ENCODE measurements at regions not wholly inside any gene's neighbourhood (a gene's known extent, or its start where the extent isn't known, plus 50 kb on each side); places are given as distances from the start of the nearest gene placed in this dataset.

- no peak for DNase-seq (ENCODE audit: low spot score)
Observed at GRCh38 chr6:4560221-4561077, 215.8 kb upstream of the CDYL start.

GRCh38 chr6:4559281-4559875, 216.8 kb upstream of the CDYL start:
- no peak for DNase-seq (ENCODE audit: low spot score)

DNA sequence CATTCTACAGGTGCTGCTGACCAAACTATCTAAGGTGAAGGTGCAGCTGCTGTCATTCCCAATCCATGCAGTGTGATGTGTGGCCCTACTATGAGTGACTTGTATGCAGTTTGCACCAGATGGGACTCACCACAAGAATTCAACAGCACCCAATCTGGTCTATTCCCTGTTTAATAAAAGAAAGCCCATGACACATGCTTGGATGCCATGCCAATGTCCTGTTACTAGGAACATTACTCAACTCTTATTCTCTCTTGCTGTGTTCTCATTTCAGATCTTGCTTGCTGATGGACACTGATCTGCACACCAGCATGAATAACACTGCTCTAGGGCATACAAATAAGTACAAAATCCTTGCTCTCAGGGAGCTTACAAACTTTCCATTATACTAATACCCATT, 221.6 kb upstream of the CDYL start:
- no peak for DNase-seq (ENCODE audit: low spot score)

DNA sequence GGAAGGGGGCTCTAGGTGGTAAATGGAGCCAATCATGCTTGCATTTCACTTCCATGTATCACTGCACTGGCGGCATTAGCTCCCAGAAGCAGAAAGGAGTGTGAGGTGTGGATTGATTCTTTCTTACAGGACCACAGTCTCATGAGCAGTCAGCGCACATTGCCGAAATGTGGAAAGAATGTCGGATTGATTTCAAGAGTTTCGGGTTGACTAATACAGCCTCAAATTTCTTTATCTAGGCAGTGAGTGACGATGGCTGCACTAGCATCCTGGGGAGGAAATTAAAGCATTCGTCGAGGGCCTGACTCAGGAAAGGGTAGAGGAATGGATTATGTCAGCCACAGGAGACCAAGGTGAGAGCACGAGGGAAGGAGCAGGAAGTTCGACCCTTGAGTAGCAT, 222.8 kb upstream of the CDYL start:
- no peak for DNase-seq (ENCODE audit: low spot score)

DNA sequence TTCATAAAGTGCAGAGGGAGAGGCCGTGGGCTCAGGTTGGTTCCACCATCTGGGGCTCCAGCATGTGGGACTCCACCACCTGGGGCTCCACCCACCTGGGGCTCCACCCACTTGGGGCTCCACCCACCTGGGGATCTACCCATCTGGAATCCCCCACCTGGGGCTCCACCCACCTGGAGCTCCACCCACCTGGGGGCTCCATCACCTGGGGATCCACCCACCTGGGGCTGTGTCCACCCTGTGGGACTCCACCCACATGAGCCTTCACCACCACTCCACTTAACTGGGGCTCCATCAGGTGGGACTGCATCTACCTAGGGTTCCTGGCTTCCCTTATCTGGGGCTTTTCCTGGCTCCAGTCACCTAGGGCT, 226.0 kb upstream of the CDYL start:
- DNase-seq (ENCODE audit: low spot score), result no peak

DNA sequence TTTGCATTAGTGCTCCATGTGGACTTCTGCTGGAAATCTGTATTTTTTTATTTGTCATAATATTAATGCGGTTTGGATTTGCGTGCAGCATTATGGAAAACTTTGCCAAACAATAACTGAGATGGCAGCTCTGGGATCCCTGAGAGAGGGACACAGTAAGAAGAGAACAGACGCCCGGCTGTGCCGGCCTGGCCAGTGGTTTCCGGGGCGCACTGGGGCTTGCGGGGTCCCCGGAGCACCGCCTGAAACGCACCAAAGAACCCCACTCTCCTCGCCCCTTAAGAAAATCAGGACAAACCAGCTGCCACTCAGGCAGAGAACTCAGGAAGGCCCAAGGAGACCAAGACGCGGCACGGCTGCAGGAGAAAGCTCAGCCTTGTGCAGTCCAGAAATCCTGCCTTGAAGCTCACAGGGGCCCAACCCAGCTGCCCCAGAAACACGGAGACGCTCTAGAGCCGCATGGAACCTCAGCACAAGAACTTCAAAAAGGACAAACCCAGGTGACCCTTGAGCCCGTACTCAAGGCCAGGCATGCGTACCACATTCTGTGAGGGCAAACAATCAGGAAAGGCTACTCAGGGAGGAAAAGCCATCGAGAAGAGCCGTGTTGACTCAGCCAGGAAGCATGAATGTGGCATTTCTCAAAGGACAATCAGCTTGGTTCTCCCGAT, 226.5 kb upstream of the CDYL start:
- no peak for DNase-seq (ENCODE audit: low spot score)

GRCh38 chr6:4545893-4546292, 230.3 kb upstream of the CDYL start:
- DNase-seq (ENCODE audit: low spot score), result no peak

DNA sequence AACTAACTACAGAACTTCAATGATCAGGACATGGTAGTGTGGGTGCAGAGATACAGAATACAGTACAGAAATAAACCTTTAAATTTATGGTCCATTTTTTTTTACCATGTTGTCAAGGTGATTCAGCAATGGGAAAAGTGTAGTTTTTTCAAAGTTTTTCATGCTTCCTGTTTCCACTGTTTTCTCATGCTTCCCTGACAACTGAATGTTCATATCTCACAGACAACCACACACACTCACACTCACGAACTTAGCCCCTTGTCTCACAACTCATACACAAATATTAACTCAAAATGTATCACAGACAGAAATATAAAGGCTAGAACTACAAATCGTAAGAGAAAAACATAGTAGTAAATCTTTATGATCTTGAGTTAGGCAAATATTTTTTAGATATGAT, 232.6 kb upstream of the CDYL start:
- DNase-seq (ENCODE audit: low spot score), result no peak

- DNase-seq (ENCODE audit: low spot score), result no peak
Observed at GRCh38 chr6:4533576-4533975, 242.6 kb upstream of the CDYL start.

DNA sequence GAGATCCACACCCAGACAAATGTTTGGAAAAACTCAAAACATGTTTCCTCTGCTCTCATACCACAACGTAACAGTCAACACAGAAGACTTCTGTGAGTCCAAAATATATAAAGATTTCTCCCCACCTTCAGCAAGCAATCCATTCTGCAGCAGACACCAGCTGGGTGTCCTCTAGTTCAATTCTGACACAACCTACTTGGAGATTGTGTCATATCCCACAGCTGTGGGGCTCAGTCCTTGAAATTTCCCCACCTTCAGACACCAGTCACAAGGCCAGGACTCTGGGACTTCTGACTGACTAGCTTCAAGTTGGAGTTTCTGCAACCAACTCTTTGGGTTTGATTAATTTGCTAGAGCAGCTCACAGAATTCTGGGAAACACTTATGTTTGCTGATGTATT, 244.8 kb upstream of the CDYL start:
- no peak for DNase-seq (ENCODE audit: low spot score)

DNA sequence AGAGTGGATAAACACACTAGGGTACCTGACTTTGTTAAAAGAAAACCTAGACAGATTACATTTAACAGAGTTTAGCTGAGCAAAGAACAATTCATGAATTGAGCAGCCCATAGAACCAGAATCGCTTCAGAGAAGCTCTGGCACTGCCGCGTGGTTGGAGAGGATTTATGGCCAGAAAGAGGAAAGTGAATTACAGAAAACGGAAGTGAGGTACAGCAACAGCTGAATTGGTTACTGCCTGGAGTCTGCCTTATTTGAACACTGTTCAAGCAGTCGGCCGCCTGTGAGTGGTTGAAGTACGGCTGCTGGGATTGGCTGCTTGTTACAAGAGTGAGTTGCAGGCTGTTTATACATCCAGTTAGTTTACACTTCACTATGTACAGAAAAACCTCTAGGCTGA, 253.8 kb upstream of the CDYL start:
- no peak for DNase-seq (ENCODE audit: low spot score)

DNA sequence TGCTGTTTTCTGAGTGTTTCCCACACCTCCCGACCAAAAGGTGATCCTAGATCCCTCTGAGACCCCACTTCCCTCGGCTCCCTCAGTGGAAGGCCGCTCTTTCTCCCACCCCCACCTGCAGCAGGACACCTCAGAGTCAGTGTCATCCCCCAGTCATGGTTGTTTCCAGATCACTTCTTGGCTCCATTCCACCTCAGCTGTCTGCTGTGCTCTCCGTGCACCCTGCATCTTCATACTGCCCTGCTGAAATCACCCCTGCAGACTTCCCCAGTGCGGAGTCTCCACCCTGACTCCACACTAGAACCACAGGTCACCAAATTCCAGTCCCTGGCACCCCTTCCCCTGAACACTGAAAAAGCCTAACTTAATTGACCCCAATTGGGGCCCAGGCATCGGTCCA, 255.1 kb upstream of the CDYL start:
- no peak for DNase-seq (ENCODE audit: low spot score)

DNA sequence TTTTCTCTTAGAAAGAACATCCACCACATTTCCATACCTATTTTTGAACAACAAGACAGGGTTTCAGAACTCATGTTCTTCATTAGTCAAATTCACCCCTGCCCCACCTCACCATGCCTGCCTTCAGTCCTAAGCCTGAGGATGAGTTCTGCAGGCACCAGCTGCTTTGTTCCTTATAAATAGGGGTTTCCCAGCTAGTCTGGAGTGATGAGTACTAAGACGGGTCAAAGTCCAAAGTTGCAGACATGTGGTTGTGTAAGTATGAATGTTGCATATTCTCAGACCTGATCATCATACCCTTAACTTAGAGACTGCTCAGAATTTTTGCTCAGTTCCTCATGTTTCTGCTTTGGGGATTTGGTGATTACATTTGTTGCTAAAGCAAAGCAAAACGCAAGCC, 257.7 kb upstream of the CDYL start:
- no peak for DNase-seq (ENCODE audit: low spot score)

DNA sequence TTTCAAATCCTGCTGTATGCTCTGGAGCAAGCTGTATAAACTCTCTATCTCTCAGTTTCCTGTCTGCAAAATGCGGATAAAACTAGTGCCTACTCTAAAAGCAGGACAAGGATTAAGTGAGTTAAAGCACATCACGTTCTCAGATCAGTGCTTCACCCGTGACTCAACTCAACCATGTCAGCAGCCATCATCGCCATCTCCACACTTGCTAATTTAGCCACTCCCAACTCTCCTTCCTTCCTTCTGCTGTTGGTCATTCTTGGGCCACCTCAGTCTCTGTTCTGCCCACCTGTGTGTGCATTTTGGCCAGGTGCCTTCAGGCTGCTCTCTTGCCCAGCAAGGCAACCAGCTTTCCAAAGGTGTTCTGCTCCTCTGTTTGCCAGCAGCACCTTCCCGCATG, 260.0 kb upstream of the CDYL start:
- no peak for DNase-seq (ENCODE audit: low spot score)

- no peak for DNase-seq (ENCODE audit: low spot score)
Observed at GRCh38 chr6:4513561-4513960, 262.6 kb upstream of the CDYL start.

DNA sequence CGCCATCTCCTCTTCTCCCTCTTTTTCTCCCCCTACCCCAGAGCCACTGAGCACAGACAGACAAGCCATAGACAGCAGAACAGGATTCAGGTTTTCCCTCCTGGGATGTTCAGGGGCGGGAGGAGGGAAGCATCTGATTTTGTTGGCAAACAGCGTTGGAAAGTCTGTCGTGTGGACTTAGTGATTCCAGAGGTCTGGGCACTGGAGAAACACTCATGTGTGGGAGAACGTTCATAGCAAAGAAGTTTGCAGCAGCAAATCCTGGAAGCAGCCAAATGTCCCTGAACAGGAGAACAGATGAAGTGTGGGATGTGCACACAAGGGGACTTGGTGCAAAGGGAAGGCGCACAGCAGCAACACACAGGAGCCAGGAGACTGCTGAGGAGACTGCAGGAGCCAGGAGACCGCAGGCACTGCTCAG, 264.1 kb upstream of the CDYL start:
- no peak for DNase-seq (ENCODE audit: low spot score)

DNA sequence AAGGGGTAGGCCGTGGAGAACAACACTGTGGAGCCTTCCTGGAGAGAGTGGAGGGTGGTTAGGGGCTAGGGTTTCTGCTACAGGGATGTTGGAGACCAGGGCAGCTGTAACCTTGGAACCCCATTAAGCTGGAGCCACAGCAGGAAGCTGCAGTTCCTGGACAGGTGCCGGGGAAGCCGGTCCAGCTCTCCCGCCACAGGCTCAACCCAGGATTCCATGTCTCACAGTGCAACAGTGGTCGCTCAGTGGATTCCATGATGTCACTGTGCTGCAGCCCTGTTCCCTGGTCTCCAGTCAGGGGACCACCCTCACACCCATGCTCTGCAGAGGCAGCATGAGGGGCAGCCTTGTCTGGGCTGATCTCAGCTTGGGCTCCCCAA, 264.6 kb upstream of the CDYL start:
- DNase-seq (ENCODE audit: low spot score), result no peak

DNA sequence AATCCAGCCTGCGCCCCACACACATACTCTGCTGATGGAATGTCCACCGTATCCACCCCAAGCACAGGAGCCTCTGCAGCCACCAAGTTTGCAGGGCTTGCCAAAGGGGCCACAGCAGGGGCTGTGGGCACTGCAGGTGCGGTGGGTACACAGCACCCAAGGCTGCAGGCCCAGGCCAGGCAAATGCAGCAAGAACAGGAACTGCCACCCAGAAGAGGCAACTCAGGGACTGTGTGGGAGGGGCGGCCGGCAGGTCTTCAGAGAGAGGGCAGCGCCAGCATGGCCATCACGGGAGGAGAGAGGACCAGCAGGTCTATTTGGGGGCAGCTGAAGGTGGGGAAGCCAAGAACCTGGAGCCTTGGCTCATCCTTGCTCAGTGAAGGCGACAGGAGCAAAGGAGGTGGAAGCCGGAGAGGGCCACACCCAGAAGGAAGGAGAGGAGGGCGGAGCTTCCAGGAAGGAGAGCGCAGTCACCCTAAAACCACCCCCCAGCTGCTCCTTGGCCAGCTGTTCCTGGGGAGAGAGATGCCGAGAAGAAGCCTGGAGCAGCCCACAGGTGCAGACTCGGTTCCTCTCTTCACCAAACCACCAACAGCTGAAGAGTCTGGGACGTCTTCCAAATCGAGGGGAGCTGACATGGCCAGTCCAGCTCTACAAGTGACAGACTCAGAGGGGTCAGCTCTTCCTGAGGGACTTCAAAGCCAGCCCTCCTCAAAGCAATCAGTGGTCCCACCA, 265.1 kb upstream of the CDYL start:
- no peak for DNase-seq (ENCODE audit: low spot score)

DNA sequence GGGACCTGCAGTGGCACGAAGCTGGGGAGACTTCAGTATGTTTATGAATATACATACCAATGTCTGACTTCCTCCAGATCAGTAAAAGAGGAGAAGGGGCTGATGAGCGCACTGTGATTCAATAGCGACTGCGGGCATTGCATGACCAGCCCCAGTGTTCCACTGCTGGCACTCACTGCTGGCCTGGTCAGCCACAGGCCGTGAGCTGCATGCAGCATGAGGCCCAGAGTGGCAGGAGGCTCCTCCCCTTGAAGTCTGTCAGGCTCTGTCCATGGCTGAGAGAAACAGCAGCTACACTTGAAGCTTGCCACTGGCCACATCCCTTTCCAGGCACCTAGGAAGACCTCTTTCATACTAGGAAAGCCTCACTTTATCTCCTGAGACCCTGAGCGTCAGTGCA, 265.9 kb upstream of the CDYL start:
- no peak for DNase-seq (ENCODE audit: low spot score)

- no peak for DNase-seq (ENCODE audit: low spot score)
Observed at GRCh38 chr6:4509506-4509905, 266.7 kb upstream of the CDYL start.

GRCh38 chr6:4506792-4507191, 269.4 kb upstream of the CDYL start:
- DNase-seq (ENCODE audit: low spot score), result no peak

GRCh38 chr6:4506223-4506622, 270.0 kb upstream of the CDYL start:
- no peak for DNase-seq (ENCODE audit: low spot score)

- DNase-seq (ENCODE audit: low spot score), result no peak
Observed at GRCh38 chr6:4504700-4505099, 271.5 kb upstream of the CDYL start.

Measured in mucosa of gallbladder (tissue), 1 donor.